ENCODE measurements at regions not wholly inside any gene's neighbourhood (a gene's known extent, or its start where the extent isn't known, plus 50 kb on each side); places are given as distances from the start of the nearest gene placed in this dataset.

DNA sequence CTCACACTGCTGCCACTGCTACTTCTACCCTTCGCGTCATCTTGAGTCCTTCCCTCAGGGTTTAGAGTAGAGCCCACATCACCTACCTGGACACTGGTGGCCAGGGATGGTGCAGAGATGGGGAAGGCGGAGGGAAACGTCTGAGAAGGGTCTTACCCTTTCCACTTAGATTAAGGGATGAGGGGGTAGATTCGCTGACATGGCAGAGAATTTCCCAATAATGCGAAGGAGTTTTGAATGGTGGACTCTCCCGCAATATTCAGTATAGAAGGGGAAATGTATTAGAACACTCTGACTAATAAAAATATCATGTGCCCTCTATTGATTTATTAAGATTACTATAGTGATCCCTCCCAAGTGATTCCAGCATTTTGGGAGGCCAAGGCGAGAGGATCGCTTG lies 209.5 kb upstream of the KIAA1217 start:
- TF ChIP-seq, protein P1, sequence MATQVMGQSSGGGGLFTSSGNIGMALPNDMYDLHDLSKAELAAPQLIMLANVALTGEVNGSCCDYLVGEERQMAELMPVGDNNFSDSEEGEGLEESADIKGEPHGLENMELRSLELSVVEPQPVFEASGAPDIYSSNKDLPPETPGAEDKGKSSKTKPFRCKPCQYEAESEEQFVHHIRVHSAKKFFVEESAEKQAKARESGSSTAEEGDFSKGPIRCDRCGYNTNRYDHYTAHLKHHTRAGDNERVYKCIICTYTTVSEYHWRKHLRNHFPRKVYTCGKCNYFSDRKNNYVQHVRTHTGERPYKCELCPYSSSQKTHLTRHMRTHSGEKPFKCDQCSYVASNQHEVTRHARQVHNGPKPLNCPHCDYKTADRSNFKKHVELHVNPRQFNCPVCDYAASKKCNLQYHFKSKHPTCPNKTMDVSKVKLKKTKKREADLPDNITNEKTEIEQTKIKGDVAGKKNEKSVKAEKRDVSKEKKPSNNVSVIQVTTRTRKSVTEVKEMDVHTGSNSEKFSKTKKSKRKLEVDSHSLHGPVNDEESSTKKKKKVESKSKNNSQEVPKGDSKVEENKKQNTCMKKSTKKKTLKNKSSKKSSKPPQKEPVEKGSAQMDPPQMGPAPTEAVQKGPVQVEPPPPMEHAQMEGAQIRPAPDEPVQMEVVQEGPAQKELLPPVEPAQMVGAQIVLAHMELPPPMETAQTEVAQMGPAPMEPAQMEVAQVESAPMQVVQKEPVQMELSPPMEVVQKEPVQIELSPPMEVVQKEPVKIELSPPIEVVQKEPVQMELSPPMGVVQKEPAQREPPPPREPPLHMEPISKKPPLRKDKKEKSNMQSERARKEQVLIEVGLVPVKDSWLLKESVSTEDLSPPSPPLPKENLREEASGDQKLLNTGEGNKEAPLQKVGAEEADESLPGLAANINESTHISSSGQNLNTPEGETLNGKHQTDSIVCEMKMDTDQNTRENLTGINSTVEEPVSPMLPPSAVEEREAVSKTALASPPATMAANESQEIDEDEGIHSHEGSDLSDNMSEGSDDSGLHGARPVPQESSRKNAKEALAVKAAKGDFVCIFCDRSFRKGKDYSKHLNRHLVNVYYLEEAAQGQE (IDR thresholded peaks at IDR 0.05; ENCODE audit: insufficient read depth in 1 of 2, low read depth in 2 of 2, low read length in 1 of 2), result no peak
- TF ChIP-seq, protein P2, sequence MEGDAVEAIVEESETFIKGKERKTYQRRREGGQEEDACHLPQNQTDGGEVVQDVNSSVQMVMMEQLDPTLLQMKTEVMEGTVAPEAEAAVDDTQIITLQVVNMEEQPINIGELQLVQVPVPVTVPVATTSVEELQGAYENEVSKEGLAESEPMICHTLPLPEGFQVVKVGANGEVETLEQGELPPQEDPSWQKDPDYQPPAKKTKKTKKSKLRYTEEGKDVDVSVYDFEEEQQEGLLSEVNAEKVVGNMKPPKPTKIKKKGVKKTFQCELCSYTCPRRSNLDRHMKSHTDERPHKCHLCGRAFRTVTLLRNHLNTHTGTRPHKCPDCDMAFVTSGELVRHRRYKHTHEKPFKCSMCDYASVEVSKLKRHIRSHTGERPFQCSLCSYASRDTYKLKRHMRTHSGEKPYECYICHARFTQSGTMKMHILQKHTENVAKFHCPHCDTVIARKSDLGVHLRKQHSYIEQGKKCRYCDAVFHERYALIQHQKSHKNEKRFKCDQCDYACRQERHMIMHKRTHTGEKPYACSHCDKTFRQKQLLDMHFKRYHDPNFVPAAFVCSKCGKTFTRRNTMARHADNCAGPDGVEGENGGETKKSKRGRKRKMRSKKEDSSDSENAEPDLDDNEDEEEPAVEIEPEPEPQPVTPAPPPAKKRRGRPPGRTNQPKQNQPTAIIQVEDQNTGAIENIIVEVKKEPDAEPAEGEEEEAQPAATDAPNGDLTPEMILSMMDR (IDR thresholded peaks at IDR 0.05), result no peak
- TF ChIP-seq POLR2AphosphoS5 (IDR thresholded peaks at IDR 0.05; ENCODE audit: low read depth, low read length), result no peak
